IPS DF 6.9 (cell line): ENCODE measurements at regions not wholly inside any gene's neighbourhood (a gene's known extent, or its start where the extent isn't known, plus 50 kb on each side); places are given as distances from the start of the nearest gene placed in this dataset.

ENCODE experiments used
- DNase-seq: peaks from one replicate; pipeline ENCODE4 v3.0.0-alpha.2; 2013; ENCODE audit warnings: low read depth, low spot score
- H3K27ac ChIP-seq: one replicate; pipeline ENCODE4 v1.5.1; 2013; ENCODE audit warnings: low read length, control low read depth
- H3K27me3 ChIP-seq: 2 replicates; pipeline ENCODE4 v1.6.1; 2013; ENCODE audit warnings: mild to moderate bottlenecking, low read length; ENCODE audit not compliant: control insufficient read depth, insufficient read depth
- H3K36me3 ChIP-seq: 2 replicates; pipeline ENCODE4 v1.6.1; 2013; ENCODE audit warnings: low read length; ENCODE audit not compliant: control insufficient read depth, insufficient read depth
- H3K4me1 ChIP-seq: 2 replicates; pipeline ENCODE4 v1.6.1; 2013; ENCODE audit warnings: low read length; ENCODE audit not compliant: control insufficient read depth, insufficient read depth
- H3K4me3 ChIP-seq: 2 replicates; pipeline ENCODE4 v1.5.1; 2013; ENCODE audit warnings: mild to moderate bottlenecking, low read length
- H3K9me3 ChIP-seq: 2 replicates; pipeline ENCODE4 v1.6.1; 2013; ENCODE audit warnings: low read length, inconsistent platforms; ENCODE audit not compliant: control insufficient read depth, insufficient read depth
- WGBS: extraction: QIAGEN DNeasy Blood & Tissue Kit; methylation state at CpG from one replicate; pipeline ENCODE4 v1.1.7; 2013; ENCODE audit warnings: mixed read lengths, missing lambda C conversion rate; ENCODE audit not compliant: insufficient read length, insufficient coverage; 5-methylcytosine and 5-hydroxymethylcytosine counted together

GRCh38 chr12:115835445-115835844, 442.0 kb downstream of the MED13L start:
- Histone ChIP-seq H3K36me3 (no peaks in the 10 kb centered on the region), H3K9me3 (no peaks in the 10 kb centered on the region), H3K4me3 (no peak overlapping the region), H3K27ac (no peak overlapping the region), H3K4me1 (no peaks in the 10 kb centered on the region), H3K27me3 (no peaks in the 10 kb centered on the region)
- no peak for DNase-seq
- WGBS = 83% methylated on average over 1 of the region's 4 CpGs

GRCh38 chr12:115833704-115834103, 443.8 kb downstream of the MED13L start:
- WGBS = no CpG with 5 or more reads among the region's 4 CpGs
- Histone ChIP-seq H3K27me3 (no peaks in the 10 kb centered on the region), H3K9me3 (no peaks in the 10 kb centered on the region), H3K4me3 (no peak overlapping the region), H3K4me1 (no peaks in the 10 kb centered on the region), H3K27ac (no peak overlapping the region), H3K36me3 (no peaks in the 10 kb centered on the region)
- no peak for DNase-seq

GRCh38 chr12:115830633-115831032, 446.9 kb downstream of the MED13L start:
- WGBS = no CpG with 5 or more reads among the region's 4 CpGs
- no peak overlapping the region for H3K4me3 ChIP-seq
- no peaks in the 10 kb centered on the region for H3K9me3 ChIP-seq
- no peaks in the 10 kb centered on the region for H3K4me1 ChIP-seq
- no peak for DNase-seq
- H3K27me3 ChIP-seq = no peaks in the 10 kb centered on the region
- H3K36me3 ChIP-seq = no peaks in the 10 kb centered on the region
- no peak overlapping the region for H3K27ac ChIP-seq

- Histone ChIP-seq H3K27me3 (no peaks in the 10 kb centered on the region), H3K36me3 (no peaks in the 10 kb centered on the region), H3K9me3 (no peaks in the 10 kb centered on the region; the same call in 1 of the 2 replicates), H3K4me3 (no peak overlapping the region), H3K27ac (no peak overlapping the region), H3K4me1 (no peaks in the 10 kb centered on the region)
- DNase-seq = no peak
- no CpG with 5 or more reads among the region's 3 CpGs for WGBS
These were observed 447.4 kb downstream of the MED13L start for GRCh38 chr12:115830070-115830469.

GRCh38 chr12:115828168-115828567, 449.3 kb downstream of the MED13L start:
- WGBS = no CpG with 5 or more reads among the region's 4 CpGs
- no peak overlapping the region for H3K27ac ChIP-seq
- no peaks in the 10 kb centered on the region for H3K4me1 ChIP-seq
- no peak overlapping the region for H3K4me3 ChIP-seq
- no peaks in the 10 kb centered on the region for H3K27me3 ChIP-seq
- no peaks in the 10 kb centered on the region; the same call in 1 of the 2 replicates for H3K9me3 ChIP-seq
- DNase-seq = no peak
- no peaks in the 10 kb centered on the region for H3K36me3 ChIP-seq

- no peak for DNase-seq
- WGBS = no CpG with 5 or more reads among the region's 4 CpGs
- Histone ChIP-seq H3K27ac (no peak overlapping the region), H3K9me3 (no peaks in the 10 kb centered on the region; the same call in 1 of the 2 replicates), H3K36me3 (no peaks in the 10 kb centered on the region), H3K27me3 (no peaks in the 10 kb centered on the region), H3K4me1 (no peaks in the 10 kb centered on the region), H3K4me3 (no peak overlapping the region)
These were observed 452.4 kb downstream of the MED13L start for GRCh38 chr12:115824936-115825602.

GRCh38 chr12:115823635-115824034, 453.9 kb downstream of the MED13L start:
- no peaks in the 10 kb centered on the region; the same call in 1 of the 2 replicates for H3K9me3 ChIP-seq
- no peaks in the 10 kb centered on the region for H3K27me3 ChIP-seq
- no peaks in the 10 kb centered on the region for H3K36me3 ChIP-seq
- WGBS = no CpG with 5 or more reads among the region's 5 CpGs
- no peaks in the 10 kb centered on the region for H3K4me1 ChIP-seq
- H3K4me3 ChIP-seq = no peak overlapping the region
- H3K27ac ChIP-seq = no peak overlapping the region
- DNase-seq = no peak

GRCh38 chr12:115820656-115821055, 456.8 kb downstream of the MED13L start:
- no peaks in the 10 kb centered on the region; the same call in 1 of the 2 replicates for H3K9me3 ChIP-seq
- no peaks in the 10 kb centered on the region for H3K36me3 ChIP-seq
- no peak for DNase-seq
- no peak overlapping the region for H3K27ac ChIP-seq
- WGBS = no CpG with 5 or more reads among the region's 3 CpGs
- no peak overlapping the region for H3K4me3 ChIP-seq
- H3K27me3 ChIP-seq = no peaks in the 10 kb centered on the region
- no peaks in the 10 kb centered on the region for H3K4me1 ChIP-seq

- DNase-seq = no peak
- no peaks in the 10 kb centered on the region for H3K27me3 ChIP-seq
- no CpG with 5 or more reads among the region's 5 CpGs for WGBS
These were observed 458.5 kb downstream of the MED13L start for GRCh38 chr12:115818973-115819372.

GRCh38 chr12:115817389-115817788, 460.1 kb downstream of the MED13L start:
- Histone ChIP-seq H3K36me3 (no peaks in the 10 kb centered on the region), H3K4me3 (no peak overlapping the region), H3K27me3 (no peaks in the 10 kb centered on the region), H3K4me1 (no peaks in the 10 kb centered on the region), H3K27ac (no peak overlapping the region), H3K9me3 (no peaks in the 10 kb centered on the region)
- no CpG with 5 or more reads among the region's 9 CpGs for WGBS
- DNase-seq = no peak

More at GRCh38 chr12:115818973-115819372, 458.5 kb downstream of the MED13L start:
- H3K9me3 ChIP-seq = no peaks in the 10 kb centered on the region
- no peaks in the 10 kb centered on the region for H3K36me3 ChIP-seq
- no peak overlapping the region for H3K4me3 ChIP-seq
- H3K4me1 ChIP-seq = no peaks in the 10 kb centered on the region
- H3K27ac ChIP-seq = no peak overlapping the region

GRCh38 chr12:115815924-115816323, 461.6 kb downstream of the MED13L start:
- H3K27me3 ChIP-seq = no peaks in the 10 kb centered on the region
- no peaks in the 10 kb centered on the region for H3K4me1 ChIP-seq
- no peak overlapping the region for H3K4me3 ChIP-seq
- DNase-seq = no peak
- H3K27ac ChIP-seq = no peak overlapping the region
- no peaks in the 10 kb centered on the region for H3K9me3 ChIP-seq
- no peaks in the 10 kb centered on the region for H3K36me3 ChIP-seq
- no CpG with 5 or more reads among the region's 7 CpGs for WGBS
